Sigmoid colon (tissue), 4 donors: ENCODE measurements at regions not wholly inside any gene's neighbourhood (a gene's known extent, or its start where the extent isn't known, plus 50 kb on each side); places are given as distances from the start of the nearest gene placed in this dataset.

Source experiments
- CTCF ChIP-seq, 4 experiments: fragments of 450-650 bp in 3 of 4; fragments of 200-600 bp in 1 of 4; IDR thresholded peaks; one replicate each; pipeline ENCODE4 v1.5.1; 2016 to 2019; ENCODE audit warnings: antibody characterized with exemption in 4 of 4, mild to moderate bottlenecking in 3 of 4, moderate library complexity in 2 of 4
- POLR2A ChIP-seq, 2 donors: fragments of 450-650 bp; IDR thresholded peaks; one replicate each; pipeline ENCODE4 v1.6.1; 2016; ENCODE audit warnings: antibody characterized with exemption in 2 of 2, mild to moderate bottlenecking in 2 of 2, moderate library complexity in 2 of 2
- POLR2AphosphoS5 ChIP-seq, 4 donors: sonication (generic); formaldehyde crosslinking; IDR thresholded peaks; one replicate each; pipeline ENCODE4 v1.6.1; 2017; ENCODE audit warnings: antibody characterized with exemption in 4 of 4

GRCh38 chr12:33967760-33968159 is 54.5 kb upstream of the ALG10 start:
- no peak for TF ChIP-seq CTCF (IDR thresholded peaks at IDR 0.05)
- no peak for TF ChIP-seq POLR2AphosphoS5 (IDR thresholded peaks at IDR 0.05)
- no peak for TF ChIP-seq POLR2A (IDR thresholded peaks at IDR 0.05)
